ENCODE measurements at regions not wholly inside any gene's neighbourhood (a gene's known extent, or its start where the extent isn't known, plus 50 kb on each side); places are given as distances from the start of the nearest gene placed in this dataset.

DNA sequence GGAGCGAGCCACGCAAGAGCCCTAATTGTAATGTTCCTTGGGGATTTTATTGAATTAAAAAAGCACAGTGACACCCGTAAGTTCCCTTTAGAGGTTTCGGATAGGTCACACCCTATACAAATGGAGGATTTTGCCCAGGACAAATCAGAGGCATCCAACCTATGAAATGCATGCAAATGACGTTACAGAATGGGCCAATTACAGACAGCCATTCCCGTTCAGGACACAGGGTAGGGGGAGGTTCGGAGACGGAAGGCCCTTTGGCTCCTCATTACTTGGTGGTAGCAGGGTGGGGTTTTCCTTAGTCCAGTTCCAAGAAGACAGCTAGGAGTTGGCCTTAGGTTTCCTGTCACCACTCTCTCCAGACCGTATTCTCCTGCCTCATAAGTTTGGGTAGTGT is 754.1 kb downstream of the IPMK start:
- Mint-ChIP-seq H3K27me3 (no peaks in the 10 kb centered on the region), H3K4me1 (ENCODE audit: low read depth in 2 of 2) (no peaks in the 10 kb centered on the region), H3K4me3 (no peak overlapping the region), H3K9me3 (peaks cover 16% of the 10 kb centered on the region), H3K27ac (no peak overlapping the region), H3K36me3 (no peaks in the 10 kb centered on the region)
- ATAC-seq (no peak), DNase-seq (ENCODE audit: low spot score) (no peak)

DNA sequence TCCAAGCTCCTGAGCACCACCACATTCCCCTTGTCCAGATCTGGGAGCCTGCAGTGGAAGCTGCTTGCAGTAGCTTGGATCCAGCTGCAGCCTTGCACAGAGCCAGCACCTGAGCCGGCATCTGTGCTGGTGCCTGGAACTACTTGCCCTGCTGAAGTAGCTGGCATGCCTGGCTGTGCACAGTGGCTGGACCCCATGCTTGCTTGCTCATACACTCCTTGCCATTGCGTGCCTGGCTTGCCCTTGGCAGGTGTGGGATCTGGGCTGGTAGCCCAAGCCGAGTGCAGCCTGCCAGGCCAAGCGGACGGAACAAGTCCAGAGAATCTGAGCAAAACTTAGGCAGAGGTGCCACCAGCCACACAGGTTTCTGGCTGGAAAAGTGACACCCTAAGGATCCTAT is 759.9 kb downstream of the IPMK start:
- H3K9me3 Mint-ChIP-seq = peaks cover 17% of the 10 kb centered on the region
- no peaks in the 10 kb centered on the region for H3K27me3 Mint-ChIP-seq

DNA sequence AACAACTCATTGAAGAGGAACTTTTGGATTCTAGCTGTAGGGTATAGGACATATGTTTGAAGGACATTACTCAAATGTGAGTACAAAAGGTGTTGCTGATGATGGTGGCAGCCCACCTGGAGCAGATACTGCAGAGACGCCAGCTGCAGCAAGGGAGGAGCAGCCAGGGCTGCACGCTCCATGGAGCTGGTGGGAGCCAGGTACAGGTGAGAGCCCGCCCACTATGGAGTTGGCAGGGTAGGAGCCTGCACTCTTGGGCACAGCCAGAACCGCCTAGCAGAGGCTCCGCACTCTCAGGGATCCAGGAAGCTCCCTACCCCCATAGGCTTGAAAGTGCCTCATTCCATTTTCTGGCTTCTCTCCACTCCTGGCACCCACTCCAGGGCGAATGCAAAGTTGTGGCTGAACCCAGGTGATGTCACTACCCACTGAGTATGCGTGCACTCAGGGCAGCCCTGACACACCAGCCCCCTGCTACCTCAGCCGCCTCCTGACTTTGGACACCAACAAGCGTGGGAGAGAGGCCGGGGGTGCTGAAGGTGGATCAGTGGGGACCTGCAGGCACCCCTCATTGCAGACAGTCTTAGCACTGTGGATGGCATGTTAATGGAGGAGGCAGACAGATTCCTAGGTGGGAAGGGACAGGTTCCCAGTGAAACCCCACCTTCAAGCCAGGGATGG is 761.1 kb downstream of the IPMK start:
- Mint-ChIP-seq H3K9me3 (peaks cover 14% of the 10 kb centered on the region), H3K4me1 (ENCODE audit: low read depth in 2 of 2) (no peaks in the 10 kb centered on the region), H3K36me3 (no peaks in the 10 kb centered on the region), H3K27ac (no peak overlapping the region), H3K4me3 (no peak overlapping the region), H3K27me3 (no peaks in the 10 kb centered on the region)
- ATAC-seq (peak in 1 of 2 donors; percentile 49), DNase-seq (ENCODE audit: low spot score) (no peak)

More for the DNA sequence above, 759.9 kb downstream of the IPMK start:
- Mint-ChIP-seq H3K27ac (no peak overlapping the region), H3K36me3 (no peaks in the 10 kb centered on the region), H3K4me3 (no peak overlapping the region), H3K4me1 (ENCODE audit: low read depth in 2 of 2) (no peaks in the 10 kb centered on the region)
- ATAC-seq (peak in 1 of 2 donors; percentile 24), DNase-seq (ENCODE audit: low spot score) (no peak)

DNA sequence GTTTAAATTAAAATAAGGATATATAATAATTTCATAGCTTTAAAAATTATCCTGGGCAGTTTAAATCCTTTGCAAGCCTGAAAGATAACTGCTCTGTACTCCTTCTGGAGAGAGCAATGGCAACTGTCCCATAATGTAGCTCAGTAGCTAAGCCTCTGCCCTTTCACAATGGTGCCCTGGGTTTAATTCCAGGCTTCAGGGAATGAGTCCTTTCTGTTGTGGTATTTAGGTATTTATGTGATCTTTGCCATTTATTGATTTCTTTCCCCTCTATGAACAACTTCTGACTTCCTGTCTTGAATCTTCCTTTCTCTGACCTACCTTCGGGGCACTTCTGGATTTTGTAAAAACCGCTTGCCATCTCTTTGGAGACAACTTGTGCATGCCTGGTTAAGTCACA is 773.2 kb downstream of the IPMK start:
- Mint-ChIP-seq H3K4me1 (ENCODE audit: low read depth in 2 of 2) (no peaks in the 10 kb centered on the region), H3K27ac (no peak overlapping the region), H3K27me3 (no peaks in the 10 kb centered on the region), H3K9me3 (peaks cover 11% of the 10 kb centered on the region), H3K36me3 (no peaks in the 10 kb centered on the region), H3K4me3 (no peak overlapping the region)
- ATAC-seq = no peak
- no peak for DNase-seq (ENCODE audit: low spot score)

DNA sequence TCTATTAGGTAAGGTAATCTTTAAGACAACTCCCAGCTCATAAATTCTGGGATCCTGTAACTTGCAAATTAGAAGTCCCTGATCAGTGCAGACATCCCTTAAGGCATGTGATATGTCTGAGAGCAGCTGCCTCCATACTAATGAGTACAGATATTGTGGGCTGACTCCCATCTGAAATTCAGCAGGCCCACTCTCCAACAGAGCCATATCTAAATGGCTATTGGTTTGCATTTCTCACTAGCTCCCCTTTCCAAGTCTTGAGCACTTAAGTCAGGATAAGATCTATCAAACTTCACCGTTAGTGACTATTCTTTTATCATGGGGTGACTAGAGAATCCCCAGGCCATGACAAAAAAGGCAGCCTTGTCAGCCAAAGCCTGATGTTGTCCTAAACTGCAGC is 785.4 kb downstream of the IPMK start:
- Mint-ChIP-seq H3K27ac (no peak overlapping the region), H3K36me3 (no peaks in the 10 kb centered on the region), H3K27me3 (no peaks in the 10 kb centered on the region), H3K9me3 (peaks cover 14% of the 10 kb centered on the region), H3K4me1 (ENCODE audit: low read depth in 2 of 2) (no peaks in the 10 kb centered on the region), H3K4me3 (no peak overlapping the region)
- no peak for DNase-seq (ENCODE audit: low spot score)
- no peak for ATAC-seq

DNA sequence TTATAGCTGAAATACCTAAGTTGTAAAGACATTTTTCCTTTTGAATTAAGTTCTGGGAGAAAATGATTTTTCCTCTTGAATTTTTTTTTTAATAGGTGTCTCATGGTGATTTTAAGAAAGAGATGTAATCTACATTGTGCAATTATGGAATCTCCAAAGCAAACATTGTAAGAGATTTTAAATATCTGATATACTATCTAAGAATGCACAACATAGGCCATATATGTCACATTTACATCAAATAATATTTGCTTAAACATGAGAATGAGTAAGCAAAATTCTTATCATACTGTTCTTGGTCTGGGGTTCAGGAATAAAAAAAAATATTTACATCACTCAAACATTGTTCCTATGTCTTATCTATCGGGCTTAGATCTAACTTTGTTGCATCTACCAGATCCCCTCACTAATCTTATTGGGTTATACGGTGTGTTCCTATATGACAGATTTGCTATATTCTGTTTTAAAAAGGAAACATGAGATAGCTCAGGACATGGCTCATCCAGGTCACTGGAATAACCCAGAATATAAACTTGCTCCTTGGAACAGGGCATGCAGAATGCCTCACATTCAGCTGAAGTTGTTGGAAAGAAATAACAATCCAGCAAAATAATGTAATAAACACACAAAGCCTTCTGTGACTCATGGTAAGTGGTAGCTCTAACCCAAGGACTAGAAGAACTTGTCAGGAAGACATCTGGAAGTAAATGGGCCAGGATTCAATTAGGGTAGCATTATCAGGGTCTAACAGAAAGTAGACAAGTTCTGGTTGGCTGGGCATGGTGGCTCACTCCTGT is 794.7 kb downstream of the IPMK start:
- H3K27ac Mint-ChIP-seq = no peak overlapping the region
- no peak for ATAC-seq

DNA sequence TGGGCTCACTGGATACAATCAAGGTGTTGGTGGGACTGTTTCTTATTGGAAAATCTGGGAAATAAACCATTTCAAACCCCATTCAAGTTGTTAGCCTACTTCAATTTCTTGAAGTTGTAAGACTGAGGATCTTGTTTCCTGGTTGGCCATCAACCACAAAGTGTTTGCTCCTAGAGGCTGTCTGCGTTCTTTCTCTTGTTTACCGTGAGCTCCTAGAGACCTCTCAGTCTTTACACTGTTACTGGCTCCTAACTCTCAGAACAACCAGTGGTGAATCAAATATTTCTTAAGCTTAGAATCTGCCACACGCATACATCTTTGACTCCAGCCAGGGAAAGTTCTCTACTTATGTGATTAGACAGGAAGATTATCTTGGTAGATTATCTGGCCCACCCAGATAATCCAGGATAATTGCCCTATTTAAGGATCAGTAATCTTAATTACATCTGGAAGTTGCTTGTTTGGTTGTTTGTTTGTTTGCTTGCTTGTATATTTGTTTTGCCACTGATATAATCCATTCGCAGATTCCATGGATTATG is 798.7 kb downstream of the IPMK start:
- H3K36me3 Mint-ChIP-seq = no peaks in the 10 kb centered on the region

More for the DNA sequence above, 794.7 kb downstream of the IPMK start:
- Mint-ChIP-seq H3K9me3 (peaks cover 5% of the 10 kb centered on the region), H3K4me3 (no peak overlapping the region), H3K4me1 (ENCODE audit: low read depth in 2 of 2) (no peaks in the 10 kb centered on the region), H3K27me3 (no peaks in the 10 kb centered on the region), H3K36me3 (no peaks in the 10 kb centered on the region)
- no peak for DNase-seq (ENCODE audit: low spot score)

DNA sequence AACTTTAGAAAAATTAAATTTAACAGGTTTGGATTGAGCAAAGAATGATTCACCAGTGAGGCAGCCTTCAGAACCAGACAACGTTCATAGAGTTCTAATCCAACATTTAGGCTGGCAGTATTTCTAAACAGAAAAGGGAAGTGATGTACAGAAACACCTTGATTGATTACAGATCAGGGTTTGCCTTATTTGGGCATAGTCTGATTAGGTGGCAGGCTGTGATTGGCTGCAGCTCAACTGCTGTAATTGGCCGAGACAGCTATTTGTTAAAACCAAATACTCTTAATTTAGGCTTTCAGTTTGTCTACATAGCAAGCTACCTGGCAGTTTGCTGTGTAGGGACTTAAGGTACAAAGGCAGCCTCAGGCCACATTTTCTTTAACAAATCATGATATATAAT is 802.5 kb downstream of the IPMK start:
- Mint-ChIP-seq H3K27me3 (no peaks in the 10 kb centered on the region), H3K4me3 (no peak overlapping the region), H3K4me1 (ENCODE audit: low read depth in 2 of 2) (no peaks in the 10 kb centered on the region), H3K36me3 (no peaks in the 10 kb centered on the region), H3K27ac (no peak overlapping the region), H3K9me3 (peaks cover 9% of the 10 kb centered on the region)
- ATAC-seq = no peak
- DNase-seq (ENCODE audit: low spot score) = no peak

More for the DNA sequence above, 798.7 kb downstream of the IPMK start:
- H3K4me3 Mint-ChIP-seq = no peak overlapping the region
- H3K4me1 Mint-ChIP-seq (ENCODE audit: low read depth in 2 of 2) = no peaks in the 10 kb centered on the region
- H3K27ac Mint-ChIP-seq = no peak overlapping the region
- DNase-seq (ENCODE audit: low spot score) = no peak
- no peaks in the 10 kb centered on the region for H3K27me3 Mint-ChIP-seq
- ATAC-seq = no peak
- peaks cover 3% of the 10 kb centered on the region for H3K9me3 Mint-ChIP-seq

DNA sequence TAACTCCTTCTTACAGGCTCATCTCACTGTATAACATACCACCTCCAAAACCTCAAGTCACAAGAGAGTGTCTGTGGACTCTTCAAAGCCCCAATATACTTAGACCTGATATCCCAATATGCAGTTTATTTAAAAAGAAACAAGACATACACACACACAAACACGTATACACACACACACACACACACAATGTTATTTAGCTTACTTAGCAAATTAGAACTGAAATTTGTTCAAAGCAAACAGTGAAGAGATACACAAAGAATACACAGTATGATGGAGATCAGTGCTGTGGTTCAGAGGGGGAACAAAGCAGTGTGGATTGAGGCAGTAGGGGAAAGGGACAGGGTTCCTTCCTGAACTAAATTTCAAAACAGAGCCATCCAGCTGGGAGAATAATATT is 807.2 kb downstream of the IPMK start:
- Mint-ChIP-seq H3K4me3 (no peak overlapping the region), H3K9me3 (peaks cover 10% of the 10 kb centered on the region), H3K36me3 (peaks cover 6% of the 10 kb centered on the region), H3K4me1 (ENCODE audit: low read depth in 2 of 2) (no peaks in the 10 kb centered on the region), H3K27me3 (no peaks in the 10 kb centered on the region), H3K27ac (no peak overlapping the region)
- no peak for DNase-seq (ENCODE audit: low spot score)
- ATAC-seq = no peak

DNA sequence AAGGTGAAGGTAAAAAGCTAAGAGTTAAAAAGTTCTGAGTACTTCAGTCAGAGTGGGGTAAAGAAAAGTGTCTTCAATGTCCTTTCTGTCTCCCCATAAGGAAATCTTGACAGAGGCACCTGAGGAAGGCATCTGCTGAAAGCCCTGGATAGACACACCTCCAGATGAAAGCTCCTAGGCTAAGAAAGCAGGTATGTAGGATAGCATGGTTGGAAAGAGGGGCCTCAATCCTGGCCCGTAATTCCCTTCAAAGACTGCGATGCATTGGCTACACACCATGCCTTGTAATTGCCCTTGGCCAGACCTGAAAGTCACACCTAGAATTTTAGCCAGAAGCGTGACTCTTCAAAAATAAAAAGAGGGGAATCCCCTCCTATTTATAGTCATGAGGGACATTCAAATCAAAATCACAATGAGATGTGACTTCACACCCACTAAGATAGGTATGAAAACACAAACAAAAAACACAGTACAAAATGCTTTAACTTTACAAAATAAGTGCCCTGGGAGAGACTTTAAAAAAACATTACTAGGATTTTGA is 809.7 kb downstream of the IPMK start:
- Mint-ChIP-seq H3K36me3 (peaks cover 6% of the 10 kb centered on the region), H3K9me3 (peaks cover 10% of the 10 kb centered on the region), H3K4me3 (no peak overlapping the region), H3K4me1 (ENCODE audit: low read depth in 2 of 2) (no peaks in the 10 kb centered on the region), H3K27ac (no peak overlapping the region), H3K27me3 (no peaks in the 10 kb centered on the region)
- DNase-seq (ENCODE audit: low spot score) (no peak), ATAC-seq (no peak)

DNA sequence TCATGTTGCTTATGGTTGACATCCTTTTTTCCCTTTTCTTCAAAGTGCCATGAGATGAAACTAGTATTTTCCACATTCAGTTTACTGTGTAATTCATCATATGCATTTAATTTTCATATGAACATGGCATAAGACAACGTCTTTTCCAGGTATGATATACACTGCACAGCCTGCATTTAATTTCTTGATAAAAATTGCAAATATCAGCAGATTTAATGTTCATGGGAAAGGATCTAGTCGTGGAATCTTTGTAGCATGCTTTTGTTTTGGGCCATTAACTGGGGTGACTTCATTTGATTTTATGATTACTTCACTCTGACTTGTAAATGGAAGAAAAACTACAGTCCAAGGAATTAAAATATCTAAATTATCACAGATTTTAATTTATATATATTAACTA is 837.3 kb downstream of the IPMK start:
- ATAC-seq = no peak
- Mint-ChIP-seq H3K27me3 (no peaks in the 10 kb centered on the region), H3K36me3 (peaks cover 4% of the 10 kb centered on the region), H3K27ac (no peak overlapping the region), H3K4me3 (no peak overlapping the region), H3K9me3 (peaks cover 8% of the 10 kb centered on the region), H3K4me1 (ENCODE audit: low read depth in 2 of 2) (no peaks in the 10 kb centered on the region)
- DNase-seq (ENCODE audit: low spot score) = no peak

DNA sequence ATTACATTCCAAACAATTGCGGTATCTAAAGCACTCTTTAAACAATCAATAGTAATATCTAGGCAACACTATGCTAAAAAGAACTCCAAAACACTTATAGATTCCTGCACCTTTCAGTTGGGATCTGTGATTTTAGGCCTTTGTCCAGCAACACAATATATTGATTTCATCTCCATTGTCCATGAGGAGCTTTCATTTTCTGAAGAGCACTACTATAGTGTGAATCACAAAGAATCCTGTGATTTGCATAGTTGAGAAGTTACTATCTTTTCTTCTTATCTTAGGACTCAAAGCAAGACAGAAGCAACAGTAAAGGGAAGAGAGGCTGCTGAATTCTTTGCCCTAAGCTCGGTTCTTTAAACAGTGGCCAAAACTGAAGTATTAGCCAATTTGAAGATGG is 846.8 kb downstream of the IPMK start:
- Mint-ChIP-seq H3K27me3 (no peaks in the 10 kb centered on the region), H3K36me3 (peaks cover 5% of the 10 kb centered on the region), H3K27ac (no peak overlapping the region), H3K4me1 (ENCODE audit: low read depth in 2 of 2) (no peaks in the 10 kb centered on the region), H3K9me3 (peaks cover 4% of the 10 kb centered on the region), H3K4me3 (no peak overlapping the region)
- ATAC-seq (no peak), DNase-seq (ENCODE audit: low spot score) (no peak)

DNA sequence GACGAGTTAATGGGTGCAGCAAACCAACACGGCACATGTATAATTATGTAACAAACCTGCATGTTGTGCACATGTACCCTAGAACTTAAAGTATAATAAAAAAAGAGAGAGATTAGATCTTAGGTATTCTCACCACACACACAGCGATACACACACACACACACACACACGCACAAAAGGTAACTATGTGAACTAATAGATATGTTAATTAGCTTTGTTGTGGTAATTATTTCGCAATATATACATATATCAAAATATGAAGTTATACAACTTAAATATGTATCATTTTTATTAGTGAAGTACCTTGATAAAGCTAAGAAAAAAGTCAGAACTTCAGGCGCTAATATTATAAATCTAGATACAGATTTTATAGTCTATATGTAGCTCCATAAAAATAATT is 849.2 kb downstream of the IPMK start:
- H3K4me3 Mint-ChIP-seq = no peak overlapping the region
- H3K9me3 Mint-ChIP-seq = peaks cover 9% of the 10 kb centered on the region
- H3K27ac Mint-ChIP-seq = no peak overlapping the region
- no peaks in the 10 kb centered on the region for H3K4me1 Mint-ChIP-seq (ENCODE audit: low read depth in 2 of 2)
- no peak for DNase-seq (ENCODE audit: low spot score)
- H3K36me3 Mint-ChIP-seq = peaks cover 10% of the 10 kb centered on the region
- ATAC-seq = no peak
- no peaks in the 10 kb centered on the region for H3K27me3 Mint-ChIP-seq

DNA sequence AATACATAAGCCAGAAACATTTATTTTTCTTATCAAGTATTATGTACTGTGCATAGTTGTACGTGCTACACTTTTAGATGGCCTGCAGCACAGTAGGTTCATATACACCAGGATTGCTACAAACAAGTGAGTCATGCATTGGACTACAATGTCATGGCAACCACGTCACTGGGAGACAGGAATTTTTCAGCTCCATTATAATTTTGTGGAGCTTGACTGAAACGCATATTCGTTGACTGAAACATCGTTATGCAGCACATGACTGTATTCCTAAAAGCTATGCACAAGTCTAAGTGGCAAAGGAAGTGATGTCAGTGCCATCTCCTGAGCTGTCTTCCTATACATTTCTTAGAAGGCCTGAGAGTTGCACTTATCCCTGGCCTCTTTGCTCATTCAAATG is 871.8 kb downstream of the IPMK start:
- no peaks in the 10 kb centered on the region for H3K4me1 Mint-ChIP-seq (ENCODE audit: low read depth in 2 of 2)
- no peak overlapping the region for H3K4me3 Mint-ChIP-seq
- peaks cover 16% of the 10 kb centered on the region for H3K9me3 Mint-ChIP-seq
- ATAC-seq (no peak), DNase-seq (ENCODE audit: low spot score) (no peak)
- H3K27ac Mint-ChIP-seq = no peak overlapping the region
- H3K36me3 Mint-ChIP-seq = no peaks in the 10 kb centered on the region
- H3K27me3 Mint-ChIP-seq = no peaks in the 10 kb centered on the region
